Loucy (cell line): ENCODE measurements at regions not wholly inside any gene's neighbourhood (a gene's known extent, or its start where the extent isn't known, plus 50 kb on each side); places are given as distances from the start of the nearest gene placed in this dataset.

Source experiments
- H2AFZ ChIP-seq: fragments of 200-600 bp; sonication (generic); 2 replicates; pipeline ENCODE4 v1.6.0; 2016; ENCODE audit warnings: antibody characterized with exemption, mild to moderate bottlenecking, low read length, moderate library complexity
- H3F3A ChIP-seq: fragments of 200-600 bp; 2 replicates; pipeline ENCODE4 v1.6.0; 2016; ENCODE audit warnings: antibody characterized with exemption, low read depth, mild to moderate bottlenecking
- H3K27me3 ChIP-seq: fragments of 200-600 bp; sonication (generic); 2 replicates; pipeline ENCODE4 v1.6.1; 2014; ENCODE audit warnings: low read length, mild to moderate bottlenecking; ENCODE audit not compliant: insufficient read depth, poor library complexity, severe bottlenecking
- H3K36me3 ChIP-seq: fragments of 200-600 bp; sonication (generic); 2 replicates; pipeline ENCODE4 v1.6.1; 2016; ENCODE audit warnings: low read length; ENCODE audit not compliant: insufficient read depth
- H3K4me1 ChIP-seq: fragments of 200-600 bp; sonication (generic); 2 replicates; pipeline ENCODE4 v1.5.1; 2014; ENCODE audit warnings: low read length, mild to moderate bottlenecking; ENCODE audit not compliant: insufficient read depth, poor library complexity, severe bottlenecking
- H3K4me2 ChIP-seq: fragments of 200-600 bp; sonication (generic); 2 replicates; pipeline ENCODE4 v1.6.0; 2014; ENCODE audit warnings: antibody characterized with exemption, low read length, low read depth, mild to moderate bottlenecking; ENCODE audit not compliant: poor library complexity, severe bottlenecking
- H3K4me3 ChIP-seq: fragments of 200-600 bp; sonication (generic); 2 replicates; pipeline ENCODE4 v1.5.1; 2014; ENCODE audit warnings: low read length, mild to moderate bottlenecking, mixed read lengths; ENCODE audit not compliant: poor library complexity, severe bottlenecking
- H3K79me2 ChIP-seq: fragments of 200-600 bp; sonication (generic); 2 replicates; pipeline ENCODE4 v1.6.1; 2014; ENCODE audit warnings: low read length; ENCODE audit not compliant: insufficient read depth
- H3K9ac ChIP-seq: fragments of 200-600 bp; sonication (generic); 2 replicates; pipeline ENCODE4 v1.6.0; 2014; ENCODE audit warnings: mild to moderate bottlenecking, low read depth, low read length, moderate library complexity; ENCODE audit not compliant: poor library complexity, severe bottlenecking
- H3K9me2 ChIP-seq: fragments of 200-600 bp; sonication (generic); replicated peaks from 2 replicates; pipeline ENCODE4 v1.6.1; 2016; ENCODE audit warnings: low read depth, low read length, mixed read lengths
- H3K9me3 ChIP-seq: fragments of 200-600 bp; sonication (generic); 2 replicates; pipeline ENCODE4 v1.6.1; 2014; ENCODE audit warnings: mild to moderate bottlenecking, antibody characterized with exemption, low read length, low read depth; ENCODE audit not compliant: insufficient read depth
- H4K20me1 ChIP-seq: fragments of 200-600 bp; sonication (generic); 2 replicates; pipeline ENCODE4 v1.6.0; 2014; ENCODE audit warnings: antibody characterized with exemption, low read length, mild to moderate bottlenecking; ENCODE audit not compliant: insufficient read depth, poor library complexity, severe bottlenecking
- CTCF ChIP-seq: fragments of 200-600 bp; sonication (generic); conservative IDR thresholded peaks from 2 replicates; pipeline ENCODE4 v1.5.1; 2014; ENCODE audit warnings: mild to moderate bottlenecking, antibody characterized with exemption, low read length
- EZH2phosphoT487 ChIP-seq: fragments of 200-600 bp; IDR thresholded peaks from 2 replicates; pipeline ENCODE4 v1.6.1; 2018; ENCODE audit warnings: antibody characterized with exemption, mild to moderate bottlenecking, moderate library complexity, borderline replicate concordance

- Histone ChIP-seq H3K4me1 (peaks cover 6% of the 10 kb centered on the region), H3K4me3 (no peak overlapping the region), H2AFZ (no peak overlapping the region), H3K9me2 (no peaks in the 10 kb centered on the region), H3K4me2 (no peak overlapping the region), H4K20me1 (no peaks in the 10 kb centered on the region), H3F3A (no peaks in the 10 kb centered on the region), H3K36me3 (no peaks in the 10 kb centered on the region), H3K27me3 (no peaks in the 10 kb centered on the region), H3K79me2 (no peaks in the 10 kb centered on the region), H3K9me3 (peaks cover 4% of the 10 kb centered on the region), H3K9ac (no peak overlapping the region)
- TF ChIP-seq EZH2phosphoT487, result no peak
- TF ChIP-seq CTCF, result no peak
Observed at GRCh38 chr3:34599595-34599994, 801.2 kb downstream of the PDCD6IP start.

GRCh38 chr3:34619990-34620389, 821.6 kb downstream of the PDCD6IP start:
- Histone ChIP-seq H3K9me2 (no peaks in the 10 kb centered on the region), H3K79me2 (no peaks in the 10 kb centered on the region), H3F3A (no peaks in the 10 kb centered on the region), H3K4me1 (peaks cover 5% of the 10 kb centered on the region), H2AFZ (no peak overlapping the region), H3K4me2 (no peak overlapping the region), H3K9me3 (peaks cover 8% of the 10 kb centered on the region; the same call in 1 of the 2 replicates), H3K4me3 (no peak overlapping the region), H3K27me3 (no peaks in the 10 kb centered on the region), H3K9ac (no peak overlapping the region), H4K20me1 (no peaks in the 10 kb centered on the region), H3K36me3 (no peaks in the 10 kb centered on the region)
- TF ChIP-seq EZH2phosphoT487 (no peak), CTCF (no peak)

- Histone ChIP-seq H3K4me3 (no peak overlapping the region), H4K20me1 (no peaks in the 10 kb centered on the region), H3K9me2 (no peaks in the 10 kb centered on the region), H3K4me1 (no peaks in the 10 kb centered on the region), H3K9ac (no peak overlapping the region), H2AFZ (no peak overlapping the region), H3K27me3 (no peaks in the 10 kb centered on the region), H3K4me2 (no peak overlapping the region), H3K79me2 (no peaks in the 10 kb centered on the region), H3K9me3 (no peaks in the 10 kb centered on the region; the same call in 1 of the 2 replicates), H3F3A (no peaks in the 10 kb centered on the region), H3K36me3 (no peaks in the 10 kb centered on the region)
- TF ChIP-seq EZH2phosphoT487, result no peak
- no peak for TF ChIP-seq CTCF
Observed at GRCh38 chr3:34626699-34627098, 828.3 kb downstream of the PDCD6IP start.
